HAP-1 (cell line): ENCODE measurements at regions not wholly inside any gene's neighbourhood (a gene's known extent, or its start where the extent isn't known, plus 50 kb on each side); places are given as distances from the start of the nearest gene placed in this dataset.
"Not testable (repeated sequence)": the region's sequence is repeated elsewhere in the genome, so short reads cannot be mapped to it uniquely, and the experiment has no call there.

ENCODE experiments used
- DNase-seq, 2 experiments: peaks; one replicate each; pipeline ENCODE4 v3.0.0-alpha.2; 2016 to 2020; ENCODE audit warnings: low spot score in 2 of 2
- H3K27me3 ChIP-seq: fragments of 250-450 bp; sonication (Bioruptor Pico); 2 replicates; pipeline ENCODE4 v1.5.1; 2020; ENCODE audit warnings: low read depth, mild to moderate bottlenecking, moderate library complexity
- H3K36me3 ChIP-seq: fragments of 250-450 bp; sonication (Bioruptor Pico); replicated peaks from 2 replicates; pipeline ENCODE4 v1.5.1; 2020; ENCODE audit warnings: mild to moderate bottlenecking
- H3K4me1 ChIP-seq: fragments of 250-450 bp; sonication (Bioruptor Pico); 2 replicates; pipeline ENCODE4 v1.5.1; 2020; ENCODE audit warnings: mild to moderate bottlenecking
- H3K4me3 ChIP-seq: fragments of 250-450 bp; sonication (Bioruptor Pico); 2 replicates; pipeline ENCODE4 v1.5.1; 2020; ENCODE audit warnings: mild to moderate bottlenecking, moderate library complexity
- H3K9me3 ChIP-seq: fragments of 250-450 bp; sonication (Bioruptor Pico); 2 replicates; pipeline ENCODE4 v1.5.1; 2020; ENCODE audit warnings: mild to moderate bottlenecking, moderate library complexity
- in situ Hi-C: fragments of 300-500 bp; cut with MboI; formaldehyde crosslinking; loops from 3 replicates; pipeline ENCODE4 v1.14.3; 2020; ENCODE audit warnings: low sequenced_read_pairs, inconsistent platforms, mixed read lengths

- H3K4me3 ChIP-seq = no peak overlapping the region
- in situ Hi-C loops = no loop called here
- no peaks in the 10 kb centered on the region; the same call in 1 of the 2 replicates for H3K9me3 ChIP-seq
- DNase-seq = no peak
- H3K27me3 ChIP-seq = no peaks in the 10 kb centered on the region
- no peaks in the 10 kb centered on the region for H3K4me1 ChIP-seq
- no peaks in the 10 kb centered on the region for H3K36me3 ChIP-seq
Measured at GRCh38 chr17:71102777-71103176, 933.4 kb downstream of the KCNJ2 start.

GRCh38 chr17:71104225-71104624, 934.9 kb downstream of the KCNJ2 start:
- Histone ChIP-seq H3K4me1 (no peaks in the 10 kb centered on the region), H3K4me3 (no peak overlapping the region), H3K36me3 (no peaks in the 10 kb centered on the region), H3K9me3 (no peaks in the 10 kb centered on the region; the same call in 1 of the 2 replicates), H3K27me3 (no peaks in the 10 kb centered on the region)
- no peak for DNase-seq
- in situ Hi-C loops = no loop called here

GRCh38 chr17:71106056-71106455, 936.7 kb downstream of the KCNJ2 start:
- H3K4me1 ChIP-seq, in situ Hi-C loops, H3K27me3 ChIP-seq, DNase-seq, H3K36me3 ChIP-seq, H3K9me3 ChIP-seq, H3K4me3 ChIP-seq: not testable (repeated sequence)

- no peaks in the 10 kb centered on the region for H3K4me1 ChIP-seq
- no peak overlapping the region for H3K4me3 ChIP-seq
- no peaks in the 10 kb centered on the region for H3K9me3 ChIP-seq
- DNase-seq = no peak
- H3K36me3 ChIP-seq = no peaks in the 10 kb centered on the region
- in situ Hi-C loops = no loop called here
- H3K27me3 ChIP-seq = no peaks in the 10 kb centered on the region
Measured at GRCh38 chr17:71107136-71107535, 937.8 kb downstream of the KCNJ2 start.

- no peaks in the 10 kb centered on the region for H3K9me3 ChIP-seq
- H3K36me3 ChIP-seq = no peaks in the 10 kb centered on the region
- H3K4me3 ChIP-seq = no peak overlapping the region
- DNase-seq = no peak
- no peaks in the 10 kb centered on the region for H3K4me1 ChIP-seq
- H3K27me3 ChIP-seq = no peaks in the 10 kb centered on the region
- in situ Hi-C loops = no loop called here
Measured at GRCh38 chr17:71109697-71110096, 940.4 kb downstream of the KCNJ2 start.

- in situ Hi-C loops = no loop called here
- Histone ChIP-seq H3K36me3 (no peaks in the 10 kb centered on the region), H3K9me3 (no peaks in the 10 kb centered on the region), H3K27me3 (no peaks in the 10 kb centered on the region), H3K4me1 (no peaks in the 10 kb centered on the region), H3K4me3 (no peak overlapping the region)
- DNase-seq = no peak
Measured at GRCh38 chr17:71110326-71110725, 941.0 kb downstream of the KCNJ2 start.

- Histone ChIP-seq H3K4me3 (no peak overlapping the region), H3K27me3 (no peaks in the 10 kb centered on the region), H3K9me3 (no peaks in the 10 kb centered on the region), H3K36me3 (no peaks in the 10 kb centered on the region), H3K4me1 (no peaks in the 10 kb centered on the region)
- in situ Hi-C loops = no loop called here
- no peak for DNase-seq
Measured at GRCh38 chr17:71111460-71111859, 942.1 kb downstream of the KCNJ2 start.

GRCh38 chr17:71111934-71112333, 942.6 kb downstream of the KCNJ2 start:
- Histone ChIP-seq H3K4me3 (no peak overlapping the region), H3K27me3 (no peaks in the 10 kb centered on the region), H3K4me1 (no peaks in the 10 kb centered on the region), H3K9me3 (no peaks in the 10 kb centered on the region), H3K36me3 (no peaks in the 10 kb centered on the region)
- DNase-seq = no peak
- in situ Hi-C loops = no loop called here

- Histone ChIP-seq H3K4me1 (no peaks in the 10 kb centered on the region), H3K4me3 (no peak overlapping the region), H3K27me3 (no peaks in the 10 kb centered on the region), H3K36me3 (no peaks in the 10 kb centered on the region), H3K9me3 (no peaks in the 10 kb centered on the region; the same call in 1 of the 2 replicates)
- no peak for DNase-seq
- in situ Hi-C loops = no loop called here
Measured at GRCh38 chr17:71113347-71113746, 944.0 kb downstream of the KCNJ2 start.

- H3K36me3 ChIP-seq = no peaks in the 10 kb centered on the region
- no peaks in the 10 kb centered on the region for H3K27me3 ChIP-seq
- no peaks in the 10 kb centered on the region; the same call in 1 of the 2 replicates for H3K9me3 ChIP-seq
- no peak for DNase-seq
- in situ Hi-C loops = no loop called here
- no peak overlapping the region for H3K4me3 ChIP-seq
- no peaks in the 10 kb centered on the region for H3K4me1 ChIP-seq
Measured at GRCh38 chr17:71114911-71115668, 945.8 kb downstream of the KCNJ2 start.

- Histone ChIP-seq H3K36me3 (no peaks in the 10 kb centered on the region), H3K27me3 (no peaks in the 10 kb centered on the region), H3K9me3 (no peaks in the 10 kb centered on the region; the same call in 1 of the 2 replicates), H3K4me1 (no peaks in the 10 kb centered on the region), H3K4me3 (no peak overlapping the region)
- no peak for DNase-seq
- in situ Hi-C loops = no loop called here
Measured at GRCh38 chr17:71115669-71115972, 946.3 kb downstream of the KCNJ2 start.

GRCh38 chr17:71117466-71117865, 948.1 kb downstream of the KCNJ2 start:
- in situ Hi-C loops = no loop called here
- no peak for DNase-seq
- H3K36me3 ChIP-seq = no peaks in the 10 kb centered on the region
- no peaks in the 10 kb centered on the region; the same call in 1 of the 2 replicates for H3K9me3 ChIP-seq
- H3K4me1 ChIP-seq = no peaks in the 10 kb centered on the region
- H3K4me3 ChIP-seq = no peak overlapping the region
- H3K27me3 ChIP-seq = no peaks in the 10 kb centered on the region

- H3K27me3 ChIP-seq = no peaks in the 10 kb centered on the region
- DNase-seq = no peak
- in situ Hi-C loops = no loop called here
- no peaks in the 10 kb centered on the region for H3K36me3 ChIP-seq
- no peaks in the 10 kb centered on the region; the same call in 1 of the 2 replicates for H3K9me3 ChIP-seq
- H3K4me1 ChIP-seq = no peaks in the 10 kb centered on the region
- no peak overlapping the region for H3K4me3 ChIP-seq
Measured at GRCh38 chr17:71118039-71118438, 948.7 kb downstream of the KCNJ2 start.

- Histone ChIP-seq H3K36me3 (no peaks in the 10 kb centered on the region), H3K9me3 (no peaks in the 10 kb centered on the region), H3K4me3 (no peak overlapping the region), H3K4me1 (no peaks in the 10 kb centered on the region), H3K27me3 (no peaks in the 10 kb centered on the region)
- in situ Hi-C loops = no loop called here
- no peak for DNase-seq
Measured at GRCh38 chr17:71127416-71127815, 958.1 kb downstream of the KCNJ2 start.

GRCh38 chr17:71142333-71142732, 973.0 kb downstream of the KCNJ2 start:
- Histone ChIP-seq H3K9me3 (no peaks in the 10 kb centered on the region), H3K27me3 (no peaks in the 10 kb centered on the region), H3K4me1 (no peaks in the 10 kb centered on the region), H3K4me3 (no peak overlapping the region), H3K36me3 (no peaks in the 10 kb centered on the region)
- in situ Hi-C loops = no loop called here
- no peak for DNase-seq
